GM18507 (cell line): ENCODE measurements at regions not wholly inside any gene's neighbourhood (a gene's known extent, or its start where the extent isn't known, plus 50 kb on each side); places are given as distances from the start of the nearest gene placed in this dataset.

Experiments used
- DNase-seq: peaks from one replicate; pipeline ENCODE4 v3.0.0; 2011; ENCODE audit warnings: low read depth; ENCODE audit not compliant: insufficient read length; ENCODE audit errors: extremely low spot score
- FAIRE-seq: peaks from 2 replicates; lab custom pipeline; 2011; peaks lifted over from hg19 to GRCh38; lab: Jason Lieb, UNC

- DNase-seq = no peak
- no peak for FAIRE-seq
Measured at GRCh38 chr12:89258240-89258969, 93.9 kb downstream of the DUSP6 start.

GRCh38 chr12:89257340-89257739 lies 95.0 kb downstream of the DUSP6 start:
- no peak for FAIRE-seq
- DNase-seq = no peak

- DNase-seq (no peak), FAIRE-seq (no peak)
Measured at GRCh38 chr12:89256060-89256459, 96.2 kb downstream of the DUSP6 start.

GRCh38 chr12:89253488-89253887 lies 98.8 kb downstream of the DUSP6 start:
- DNase-seq (no peak), FAIRE-seq (no peak)

- FAIRE-seq (no peak), DNase-seq (no peak)
Measured at GRCh38 chr12:89252284-89252683, 100.0 kb downstream of the DUSP6 start.

GRCh38 chr12:89251342-89252271 lies 100.7 kb downstream of the DUSP6 start:
- no peak for FAIRE-seq
- no peak for DNase-seq

GRCh38 chr12:89250636-89251035 lies 101.7 kb downstream of the DUSP6 start:
- FAIRE-seq (no peak), DNase-seq (no peak)

- DNase-seq (no peak), FAIRE-seq (no peak)
Measured at GRCh38 chr12:89250213-89250612, 102.1 kb downstream of the DUSP6 start.

GRCh38 chr12:89247967-89248366 lies 104.3 kb downstream of the DUSP6 start:
- no peak for DNase-seq
- FAIRE-seq = no peak

GRCh38 chr12:89247541-89247942 lies 104.8 kb downstream of the DUSP6 start:
- FAIRE-seq = no peak

GRCh38 chr12:89245090-89245489 lies 107.2 kb downstream of the DUSP6 start:
- FAIRE-seq = no peak
- DNase-seq = no peak

More at GRCh38 chr12:89247541-89247942, 104.8 kb downstream of the DUSP6 start:
- no peak for DNase-seq

- FAIRE-seq = no peak
- no peak for DNase-seq
Measured at GRCh38 chr12:89244536-89244935, 107.8 kb downstream of the DUSP6 start.

- FAIRE-seq = no peak
- DNase-seq = no peak
Measured at GRCh38 chr12:89243771-89244170, 108.5 kb downstream of the DUSP6 start.

- FAIRE-seq (no peak), DNase-seq (no peak)
Measured at GRCh38 chr12:89239534-89239933, 112.8 kb downstream of the DUSP6 start.

- no peak for FAIRE-seq
- DNase-seq = no peak
Measured at GRCh38 chr12:89238593-89238992, 113.7 kb downstream of the DUSP6 start.

GRCh38 chr12:89237763-89238162 lies 114.5 kb downstream of the DUSP6 start:
- no peak for FAIRE-seq
- no peak for DNase-seq

- FAIRE-seq (no peak), DNase-seq (no peak)
Measured at GRCh38 chr12:89236748-89237383, 115.4 kb downstream of the DUSP6 start.

GRCh38 chr12:89236237-89236636 lies 116.1 kb downstream of the DUSP6 start:
- no peak for FAIRE-seq
- DNase-seq = no peak

- FAIRE-seq = no peak
- no peak for DNase-seq
Measured at GRCh38 chr12:89235189-89235993, 116.9 kb downstream of the DUSP6 start.
